HG02884 (cell line): ENCODE measurements at regions not wholly inside any gene's neighbourhood (a gene's known extent, or its start where the extent isn't known, plus 50 kb on each side); places are given as distances from the start of the nearest gene placed in this dataset.
"Not testable (repeated sequence)": the region's sequence is repeated elsewhere in the genome, so short reads cannot be mapped to it uniquely, and the experiment has no call there.

Source experiments
- ATAC-seq: cut with Tn5 transposase; IDR thresholded peaks from one replicate; pipeline ENCODE4 v1.9.1; 2021; ENCODE audit warnings: mild to moderate bottlenecking, moderate library complexity; ENCODE audit not compliant: unreplicated experiment

DNA sequence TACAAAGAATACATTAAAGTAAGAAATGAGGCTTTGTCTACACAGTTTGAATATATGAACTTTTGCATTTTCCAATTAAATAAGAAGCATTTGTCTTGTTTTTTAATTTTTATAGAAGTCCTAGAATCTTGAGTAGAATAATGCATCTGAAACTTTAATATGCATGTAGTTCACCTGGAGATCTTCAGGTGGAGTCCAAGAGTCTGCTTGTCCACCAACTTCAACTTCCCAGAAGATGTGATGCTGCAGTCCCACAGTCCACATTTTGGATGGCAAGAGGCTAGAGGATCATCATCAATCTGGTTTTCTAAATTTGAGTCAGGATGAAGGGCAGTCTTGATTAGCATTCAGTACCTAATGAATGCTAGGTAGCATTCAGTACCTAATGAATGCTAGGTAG, 357.6 kb upstream of the SOX2 start:
- ATAC-seq: no peak

- no peak for ATAC-seq
These were observed 354.8 kb upstream of the DNAJC19 start for GRCh38 chr3:181344331-181344730.

GRCh38 chr3:181336597-181336996, 347.1 kb upstream of the DNAJC19 start:
- no peak for ATAC-seq

DNA sequence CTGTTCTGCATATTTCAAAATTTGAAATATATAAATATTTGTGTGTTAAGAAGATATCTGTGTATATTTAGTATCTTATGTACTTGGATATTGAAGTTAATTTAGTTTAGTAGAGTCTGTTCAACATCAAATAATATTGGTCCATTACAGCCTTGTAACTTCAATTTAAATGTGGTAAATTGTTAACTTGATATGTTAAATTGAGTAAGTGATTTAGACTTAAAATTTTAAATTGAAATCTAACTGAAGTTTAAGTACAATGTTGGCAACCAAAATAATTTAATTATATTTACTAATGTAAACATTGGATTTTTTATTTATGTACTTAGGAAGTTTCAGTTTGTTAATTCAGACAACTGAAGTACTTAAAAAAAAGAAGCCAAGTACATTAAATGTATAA, 343.9 kb upstream of the DNAJC19 start:
- no peak for ATAC-seq

- ATAC-seq: no peak
These were observed 341.5 kb upstream of the DNAJC19 start for GRCh38 chr3:181330821-181331563.

GRCh38 chr3:181330257-181330656, 340.7 kb upstream of the DNAJC19 start:
- no peak for ATAC-seq

GRCh38 chr3:181329024-181329423, 339.5 kb upstream of the DNAJC19 start:
- ATAC-seq: no peak

GRCh38 chr3:181328346-181328745, 338.8 kb upstream of the DNAJC19 start:
- no peak for ATAC-seq

DNA sequence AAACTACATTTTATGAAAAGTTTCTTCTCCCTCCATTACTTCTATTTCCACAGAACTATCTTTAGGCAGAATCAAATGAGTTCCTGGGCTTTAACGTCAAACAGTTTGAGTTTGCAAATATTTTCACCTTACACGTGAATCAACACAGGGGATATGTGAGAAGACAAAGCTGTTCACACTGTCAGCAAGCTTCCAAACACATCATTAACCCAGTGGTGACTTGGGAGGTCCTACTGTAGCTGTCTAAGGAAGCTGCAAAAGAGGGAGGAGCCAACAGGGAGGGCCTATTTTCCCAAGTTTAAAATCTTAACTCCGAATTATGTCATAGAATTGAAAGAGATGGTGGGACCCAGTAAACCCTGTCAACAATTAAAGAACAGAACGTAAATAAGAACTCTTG, 337.8 kb upstream of the DNAJC19 start:
- ATAC-seq: no peak

DNA sequence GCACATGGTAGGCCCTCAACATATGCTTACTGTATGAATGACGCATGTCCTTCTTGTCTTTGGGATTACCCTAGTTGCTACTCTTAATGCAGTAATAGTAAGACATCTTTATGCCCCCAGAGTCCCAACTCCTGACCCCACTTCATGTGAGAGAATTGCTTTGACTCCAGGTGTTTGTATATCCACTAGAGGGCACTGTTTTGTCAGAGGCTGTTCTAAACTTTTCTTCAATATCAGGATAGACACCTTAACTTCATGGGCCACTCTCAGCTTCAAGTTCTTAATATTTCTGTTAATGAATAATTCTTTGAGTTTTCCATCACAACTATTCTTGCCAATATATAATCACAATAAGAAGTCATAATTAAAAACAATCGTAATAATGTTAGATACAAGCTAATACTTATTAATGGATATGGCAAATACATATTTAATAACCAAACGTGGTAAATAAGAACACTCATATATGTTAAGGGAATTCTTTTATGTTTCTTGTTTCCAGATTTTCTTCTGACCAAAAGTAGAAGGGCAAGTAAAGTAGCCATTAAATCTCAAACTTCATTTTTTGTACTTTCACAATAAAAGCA, 337.2 kb upstream of the DNAJC19 start:
- ATAC-seq: peak; percentile 60

GRCh38 chr3:181324516-181324915, 335.0 kb upstream of the DNAJC19 start:
- not testable (repeated sequence) for ATAC-seq

DNA sequence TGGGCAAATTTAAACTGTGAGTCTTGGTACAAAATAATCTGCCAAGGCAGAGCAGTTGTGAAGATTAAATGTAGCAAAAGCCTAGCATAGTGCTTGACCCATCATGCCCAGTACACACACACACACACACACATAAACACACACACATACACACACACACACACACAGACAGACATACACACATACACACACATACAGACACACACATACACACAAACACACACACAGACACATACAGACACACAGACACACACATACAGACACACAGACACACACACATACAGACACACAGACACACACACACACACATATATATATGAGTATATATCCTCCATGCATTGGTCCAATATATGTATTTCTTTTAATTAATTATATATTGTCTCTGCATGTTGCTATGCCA, 328.8 kb upstream of the DNAJC19 start:
- no peak for ATAC-seq

DNA sequence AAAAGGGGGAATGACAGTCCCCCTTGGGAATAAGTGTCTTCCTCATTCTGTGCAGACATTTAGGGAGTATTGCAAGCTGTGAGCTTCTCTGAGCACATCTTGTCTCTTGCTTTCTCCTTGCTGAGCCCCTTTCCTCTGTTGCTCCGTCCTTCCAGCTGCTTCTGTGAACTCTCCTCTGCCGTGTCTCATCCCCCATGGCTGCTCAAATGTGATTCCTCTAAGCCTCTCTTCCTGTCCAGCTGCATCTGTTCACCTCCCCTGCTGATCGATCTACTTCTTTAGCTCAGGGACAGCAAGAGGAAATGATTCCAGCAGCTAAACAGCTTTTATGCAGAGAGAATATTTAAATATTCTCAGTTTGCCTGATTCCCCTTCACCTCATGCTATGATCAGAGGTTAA, 328.0 kb upstream of the DNAJC19 start:
- ATAC-seq: no peak

DNA sequence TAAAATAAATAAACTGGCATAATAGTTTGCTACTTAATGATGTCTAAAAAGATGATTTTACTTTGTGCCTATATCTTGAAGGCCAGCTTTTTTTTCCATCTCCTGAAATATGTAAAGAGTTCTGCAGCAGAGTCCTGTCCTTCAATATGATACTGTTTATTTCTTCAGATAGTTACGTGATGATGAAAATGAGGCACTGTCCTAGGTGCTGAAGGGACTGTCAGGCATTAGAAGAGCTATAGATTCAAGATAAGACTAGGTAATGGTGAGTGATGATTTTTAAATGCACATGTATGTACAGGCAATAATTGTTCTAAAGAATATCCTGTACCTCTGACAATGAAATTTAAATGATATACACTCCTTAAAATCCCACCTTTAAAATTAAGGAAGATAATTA, 326.9 kb upstream of the DNAJC19 start:
- ATAC-seq: no peak

DNA sequence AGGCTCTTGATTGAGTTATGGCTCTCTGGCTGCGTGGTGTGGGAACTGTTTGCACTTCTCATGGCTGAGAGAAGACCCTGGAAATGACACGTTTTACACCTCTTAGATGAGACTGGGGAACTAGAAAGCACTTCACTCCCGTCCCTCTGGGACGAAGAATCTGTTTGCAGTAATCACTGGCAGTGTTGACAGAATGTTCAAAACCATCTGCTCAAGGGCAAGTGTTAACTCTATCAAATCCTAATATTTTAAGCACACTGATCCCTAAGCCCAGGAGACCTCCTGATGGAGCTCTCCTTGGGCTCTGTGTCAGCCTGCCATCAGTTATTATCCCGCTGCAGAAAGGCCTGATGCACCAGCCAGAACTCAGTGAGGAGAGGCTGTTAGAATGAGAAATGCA, 323.8 kb upstream of the DNAJC19 start:
- no peak for ATAC-seq

GRCh38 chr3:181311186-181311585, 321.6 kb upstream of the DNAJC19 start:
- no peak for ATAC-seq

DNA sequence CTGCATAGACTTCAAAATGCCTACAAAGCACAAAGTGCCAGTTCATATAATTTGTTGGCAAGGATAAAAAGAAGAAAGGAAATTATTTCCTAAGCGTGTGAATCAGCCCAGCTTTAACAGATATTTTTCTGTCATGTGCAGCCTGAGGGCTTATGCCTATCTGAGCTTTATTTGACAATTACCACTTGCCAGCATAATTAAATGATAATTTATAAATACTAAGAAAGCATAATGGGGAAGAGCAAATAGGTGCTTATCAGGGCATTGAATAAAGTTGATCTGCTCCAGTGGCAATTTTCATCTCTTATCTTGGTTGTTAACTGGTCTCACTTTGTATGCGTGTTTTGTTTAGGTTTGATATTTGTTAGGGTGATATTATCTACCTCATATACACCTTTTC, 313.4 kb upstream of the DNAJC19 start:
- ATAC-seq: no peak

- ATAC-seq: no peak
These were observed 310.5 kb upstream of the DNAJC19 start for GRCh38 chr3:181300033-181300432.

GRCh38 chr3:181298421-181298820, 308.9 kb upstream of the DNAJC19 start:
- ATAC-seq: no peak

DNA sequence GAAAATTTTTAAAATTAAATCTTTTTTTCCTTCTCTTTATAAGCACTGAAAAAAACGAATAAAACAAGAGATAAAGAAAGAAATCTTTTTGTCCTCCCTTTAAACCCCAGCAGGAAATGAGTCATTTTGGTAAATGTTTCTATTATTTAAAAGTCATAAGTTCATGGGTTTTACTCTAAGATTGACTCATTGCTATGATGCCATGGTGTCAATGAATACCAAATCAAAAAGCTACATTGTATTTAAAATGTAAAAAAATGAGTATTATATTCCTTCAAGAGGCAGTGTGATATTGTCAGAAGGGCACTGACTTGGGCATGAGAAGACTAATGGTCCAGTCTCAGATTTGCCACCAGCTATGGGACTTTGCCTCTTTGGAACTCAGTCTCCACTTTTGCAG, 303.4 kb upstream of the DNAJC19 start:
- ATAC-seq: peak; percentile 87

DNA sequence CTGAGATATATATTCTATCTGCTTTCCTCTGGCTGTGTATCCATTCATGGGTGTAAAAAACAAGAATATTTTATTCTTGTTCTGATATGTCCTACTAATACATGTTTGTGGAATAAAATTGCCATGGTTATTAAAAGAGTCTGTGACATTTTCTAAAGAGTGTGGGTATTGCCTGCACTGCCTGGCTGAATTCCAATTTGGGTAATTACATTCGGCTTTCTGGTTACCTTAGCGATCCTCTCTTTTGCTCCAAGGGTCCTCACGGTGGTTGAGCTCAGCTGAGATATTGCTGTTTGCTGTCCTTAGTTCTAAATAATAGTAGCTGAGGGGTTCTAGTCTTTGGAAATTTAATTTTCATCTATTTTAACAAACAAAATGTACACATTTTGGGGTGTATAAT, 301.4 kb upstream of the DNAJC19 start:
- no peak for ATAC-seq

GRCh38 chr3:181289306-181289705, 299.8 kb upstream of the DNAJC19 start:
- no peak for ATAC-seq

DNA sequence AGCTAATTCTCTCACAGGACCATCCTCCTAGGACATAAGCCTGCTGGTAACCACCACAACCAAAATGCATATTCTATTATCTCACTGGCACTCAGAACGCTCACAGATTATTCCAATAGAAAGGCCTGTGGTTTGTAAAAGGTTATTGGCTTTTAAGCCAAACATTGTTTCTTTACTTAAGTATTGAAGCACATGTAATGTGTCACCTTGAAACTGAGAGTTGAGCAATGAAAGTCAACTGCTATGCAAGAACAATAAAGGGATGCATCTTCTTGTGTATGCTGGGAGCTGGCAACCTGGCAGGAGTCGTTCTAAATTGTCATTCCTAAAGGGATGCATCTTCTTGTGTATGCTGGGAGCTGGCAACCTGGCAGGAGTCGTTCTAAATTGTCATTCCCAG, 298.6 kb upstream of the DNAJC19 start:
- no peak for ATAC-seq
